OCI-LY3 (cell line): ENCODE measurements at regions not wholly inside any gene's neighbourhood (a gene's known extent, or its start where the extent isn't known, plus 50 kb on each side); places are given as distances from the start of the nearest gene placed in this dataset.

Source experiments
- H2AFZ ChIP-seq: fragments of 200-600, 300-600 bp; shearing (Covaris generic); 2 replicates; pipeline ENCODE4 v1.6.0; 2014; ENCODE audit warnings: antibody characterized with exemption, low read depth, low read length
- H3K27ac ChIP-seq: fragments of 200-600, 300-600 bp; sonication (generic); 2 replicates; pipeline ENCODE4 v1.5.1; 2014; ENCODE audit warnings: mild to moderate bottlenecking, low read length, moderate library complexity, mixed read lengths
- H3K27me3 ChIP-seq: fragments of 200-600, 300-600 bp; sonication (generic); 2 replicates; pipeline ENCODE4 v1.6.1; 2014; ENCODE audit warnings: low read depth, low read length, mixed read lengths
- H3K36me3 ChIP-seq: fragments of 200-600, 300-600 bp; sonication (generic); replicated peaks from 2 replicates; pipeline ENCODE3; 2014; ENCODE audit warnings: low read depth, low read length, mixed read lengths
- H3K4me1 ChIP-seq: fragments of 300-600, 200-600 bp; sonication (generic); 2 replicates; pipeline ENCODE4 v1.6.1; 2014; ENCODE audit warnings: low read length, mixed read lengths
- H3K4me2 ChIP-seq: fragments of 200-600, 300-600 bp; sonication (generic); 2 replicates; pipeline ENCODE4 v1.6.1; 2014; ENCODE audit warnings: low read length, mixed read lengths
- H3K4me3 ChIP-seq: fragments of 300-600, 200-600 bp; sonication (generic); 2 replicates; pipeline ENCODE4 v1.5.1; 2014; ENCODE audit warnings: antibody characterized with exemption, mild to moderate bottlenecking, low read length, moderate library complexity
- H3K79me2 ChIP-seq: fragments of 300-600, 200-600 bp; shearing (Covaris generic); 2 replicates; pipeline ENCODE4 v1.6.1; 2014; ENCODE audit warnings: mild to moderate bottlenecking, low read length, mixed read lengths
- H3K9ac ChIP-seq: fragments of 300-600, 200-600 bp; shearing (Covaris generic); 2 replicates; pipeline ENCODE4 v1.6.0; 2014; ENCODE audit warnings: mild to moderate bottlenecking, low read length, moderate library complexity
- H3K9me3 ChIP-seq: fragments of 200-600, 300-600 bp; shearing (Covaris generic); 2 replicates; pipeline ENCODE4 v1.6.1; 2014; ENCODE audit warnings: low read length, mixed read lengths; ENCODE audit not compliant: insufficient read depth
- H4K20me1 ChIP-seq: fragments of 200-600, 300-600 bp; sonication (generic); 2 replicates; pipeline ENCODE4 v1.6.1; 2016; ENCODE audit warnings: low read length, mixed read lengths; ENCODE audit not compliant: insufficient read depth
- CTCF ChIP-seq: fragments of 200-600, 300-600 bp; sonication (generic); IDR thresholded peaks from 2 replicates; pipeline ENCODE4 v1.5.1; 2014; ENCODE audit warnings: antibody characterized with exemption, low read length, low read depth
- EZH2phosphoT487 ChIP-seq: fragments of 200-600 bp; shearing (Covaris generic); IDR thresholded peaks from 2 replicates; pipeline ENCODE4 v1.6.1; 2018; ENCODE audit warnings: antibody characterized with exemption, mixed run types, low read depth

- Histone ChIP-seq H3K27me3 (no peaks in the 10 kb centered on the region), H3K36me3 (peaks cover 11% of the 10 kb centered on the region), H3K9me3 (peaks cover 11% of the 10 kb centered on the region; the same call in 1 of the 2 replicates), H2AFZ (no peak overlapping the region), H3K9ac (no peak overlapping the region), H3K79me2 (no peaks in the 10 kb centered on the region), H3K4me2 (no peak overlapping the region), H4K20me1 (no peaks in the 10 kb centered on the region), H3K27ac (no peak overlapping the region), H3K4me3 (no peak overlapping the region), H3K4me1 (peaks cover 20% of the 10 kb centered on the region)
- no peak for TF ChIP-seq CTCF
- no peak for TF ChIP-seq EZH2phosphoT487
Observed at GRCh38 chr1:193473932-193474331, 287.5 kb upstream of the B3GALT2 start.

- H3K4me1 ChIP-seq: peaks cover 18% of the 10 kb centered on the region
- H3K27ac ChIP-seq: no peak overlapping the region
- peaks cover 11% of the 10 kb centered on the region for H3K36me3 ChIP-seq
Observed at GRCh38 chr1:193472838-193473398, 286.5 kb upstream of the B3GALT2 start.

GRCh38 chr1:193472430-193472829 is 286.0 kb upstream of the B3GALT2 start:
- H3K36me3 ChIP-seq: peaks cover 6% of the 10 kb centered on the region
- H3K9ac ChIP-seq: no peak overlapping the region
- H3K4me3 ChIP-seq: no peak overlapping the region
- no peak overlapping the region for H3K4me2 ChIP-seq
- H3K79me2 ChIP-seq: no peaks in the 10 kb centered on the region
- TF ChIP-seq CTCF: no peak
- no peak for TF ChIP-seq EZH2phosphoT487
- H3K27me3 ChIP-seq: no peaks in the 10 kb centered on the region
- no peaks in the 10 kb centered on the region for H4K20me1 ChIP-seq
- no peak overlapping the region for H2AFZ ChIP-seq
- peaks cover 14% of the 10 kb centered on the region for H3K4me1 ChIP-seq
- peaks cover 6% of the 10 kb centered on the region; the same call in 1 of the 2 replicates for H3K9me3 ChIP-seq
- H3K27ac ChIP-seq: no peak overlapping the region

More at GRCh38 chr1:193472838-193473398, 286.5 kb upstream of the B3GALT2 start:
- H3K4me3 ChIP-seq: no peak overlapping the region
- H4K20me1 ChIP-seq: no peaks in the 10 kb centered on the region
- H2AFZ ChIP-seq: no peak overlapping the region
- H3K9me3 ChIP-seq: peaks cover 11% of the 10 kb centered on the region; the same call in 1 of the 2 replicates
- H3K4me2 ChIP-seq: no peak overlapping the region
- no peak overlapping the region for H3K9ac ChIP-seq
- no peaks in the 10 kb centered on the region for H3K27me3 ChIP-seq
- H3K79me2 ChIP-seq: no peaks in the 10 kb centered on the region
- TF ChIP-seq EZH2phosphoT487 (no peak), CTCF (no peak)

GRCh38 chr1:193471981-193472380 is 285.6 kb upstream of the B3GALT2 start:
- Histone ChIP-seq H4K20me1 (no peaks in the 10 kb centered on the region), H3K4me2 (no peak overlapping the region), H3K27me3 (no peaks in the 10 kb centered on the region), H3K9ac (no peak overlapping the region), H3K9me3 (0 out of 2 replicates have a peak, but pooled peaks cover 2% of the 10 kb centered on the region), H3K79me2 (no peaks in the 10 kb centered on the region), H3K36me3 (peaks cover 3% of the 10 kb centered on the region), H3K4me3 (no peak overlapping the region), H3K4me1 (peaks cover 9% of the 10 kb centered on the region), H3K27ac (no peak overlapping the region), H2AFZ (no peak overlapping the region)
- TF ChIP-seq CTCF (no peak), EZH2phosphoT487 (no peak)
